ENCODE measurements at regions not wholly inside any gene's neighbourhood (a gene's known extent, or its start where the extent isn't known, plus 50 kb on each side); places are given as distances from the start of the nearest gene placed in this dataset.

GRCh38 chr14:65239143-65239937 lies 137.0 kb upstream of the MAX start:
- intact Hi-C loops (cut with micrococcal nuclease; ENCODE audit: unreplicated experiment), result no loop called here
- DNase-seq (ENCODE audit: low read depth, low spot score), result no peak
- ChIA-PET CTCF (no interaction called here), POLR2A (no interaction called here)
- no TSS peak for BruUV-seq (replicated peaks)
- no peak overlapping the region for H3K4me3 ChIP-seq (ENCODE audit: low read depth in 2 of 2, low read length in 2 of 2)
- ATAC-seq, result no peak
- no peaks in the 10 kb centered on the region for H3K36me3 ChIP-seq (ENCODE audit: control insufficient read depth, insufficient read depth, low read length)
- no peak for TF ChIP-seq SIN3A (IDR thresholded peaks at IDR 0.05; ENCODE audit: borderline replicate concordance, insufficient read depth, low read depth, low read length)
- TF ChIP-seq TCF7L2 (IDR thresholded peaks at IDR 0.05; ENCODE audit: low read depth, low read length), result no peak
- no peak for TF ChIP-seq POLR2AphosphoS5 (IDR thresholded peaks at IDR 0.05; ENCODE audit: low read depth, low read length)
- no peak for TF ChIP-seq REST (IDR thresholded peaks at IDR 0.05; ENCODE audit: insufficient read depth in 1 of 2, low read depth in 2 of 2, low read length in 1 of 2)
- H3K9me3 ChIP-seq (ENCODE audit: control insufficient read depth, insufficient read depth, low read depth, low read length), result no peaks in the 10 kb centered on the region
- H3K4me1 ChIP-seq (ENCODE audit: control insufficient read depth, insufficient read depth, low read length), result no peaks in the 10 kb centered on the region
- in situ Hi-C loops (cut with HindIII; ENCODE audit: low pct_unique_long_range_greater_than_20kb, low sequenced_read_pairs), result no loop called here
- H3K27me3 ChIP-seq (ENCODE audit: control insufficient read depth, insufficient read depth, low read length), result no peaks in the 10 kb centered on the region
- no peak overlapping the region for H3K27ac ChIP-seq (ENCODE audit: low read length)

GRCh38 chr14:65239938-65240296 lies 137.6 kb upstream of the MAX start:
- BruUV-seq (replicated peaks), result no TSS peak
- Histone ChIP-seq H3K9me3 (ENCODE audit: control insufficient read depth, insufficient read depth, low read depth, low read length) (no peaks in the 10 kb centered on the region), H3K27me3 (ENCODE audit: control insufficient read depth, insufficient read depth, low read length) (no peaks in the 10 kb centered on the region), H3K36me3 (ENCODE audit: control insufficient read depth, insufficient read depth, low read length) (no peaks in the 10 kb centered on the region), H3K4me3 (ENCODE audit: low read depth in 2 of 2, low read length in 2 of 2) (no peak overlapping the region), H3K27ac (ENCODE audit: low read length) (no peak overlapping the region), H3K4me1 (ENCODE audit: control insufficient read depth, insufficient read depth, low read length) (no peaks in the 10 kb centered on the region)
- in situ Hi-C loops (cut with HindIII; ENCODE audit: low pct_unique_long_range_greater_than_20kb, low sequenced_read_pairs), result no loop called here
- POLR2A ChIA-PET, result no interaction called here
- ATAC-seq, result no peak
- TF ChIP-seq CTCF (IDR thresholded peaks at IDR 0.05) (no peak), TCF7L2 (IDR thresholded peaks at IDR 0.05; ENCODE audit: low read depth, low read length) (no peak), REST (IDR thresholded peaks at IDR 0.05; ENCODE audit: insufficient read depth in 1 of 2, low read depth in 2 of 2, low read length in 1 of 2) (no peak), POLR2AphosphoS5 (IDR thresholded peaks at IDR 0.05; ENCODE audit: low read depth, low read length) (no peak), SIN3A (IDR thresholded peaks at IDR 0.05; ENCODE audit: borderline replicate concordance, insufficient read depth, low read depth, low read length) (no peak)
- intact Hi-C loops (cut with micrococcal nuclease; ENCODE audit: unreplicated experiment), result no loop called here
- CTCF ChIA-PET, result no interaction called here
- no peak for DNase-seq (ENCODE audit: low read depth, low spot score)

All from Panc1 (cell line).